SK-N-DZ (cell line): ENCODE measurements at regions not wholly inside any gene's neighbourhood (a gene's known extent, or its start where the extent isn't known, plus 50 kb on each side); places are given as distances from the start of the nearest gene placed in this dataset.
A peak's percentile ranks its signal among the peaks of the same experiment; 100 is the strongest.
"Not testable (repeated sequence)": the region's sequence is repeated elsewhere in the genome, so short reads cannot be mapped to it uniquely, and the experiment has no call there.

ENCODE experiments used
- DNase-seq: peaks from one replicate; pipeline ENCODE4 v3.0.0-alpha.2; 2015; ENCODE audit warnings: low spot score

DNA sequence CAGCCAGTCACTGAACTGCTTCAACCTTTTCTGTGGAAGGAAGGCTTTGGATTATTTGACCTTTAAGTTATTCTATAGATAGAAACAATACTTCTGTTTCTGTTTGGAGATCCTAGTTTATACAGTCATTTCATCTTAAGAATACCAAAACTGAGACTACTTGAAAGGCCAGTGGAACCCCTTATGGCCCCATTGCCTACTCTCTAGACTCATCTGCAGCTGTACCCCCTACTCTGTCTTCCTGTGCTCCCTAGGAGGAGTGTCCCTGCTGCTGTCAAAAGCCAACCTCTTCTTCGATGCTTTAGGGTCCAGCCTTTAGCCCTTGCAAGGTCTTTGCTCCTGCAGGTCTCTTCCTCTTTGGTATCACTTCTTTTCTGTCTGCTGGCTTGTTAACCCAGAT is 169.6 kb downstream of the EDEM1 start:
- no peak for DNase-seq

DNA sequence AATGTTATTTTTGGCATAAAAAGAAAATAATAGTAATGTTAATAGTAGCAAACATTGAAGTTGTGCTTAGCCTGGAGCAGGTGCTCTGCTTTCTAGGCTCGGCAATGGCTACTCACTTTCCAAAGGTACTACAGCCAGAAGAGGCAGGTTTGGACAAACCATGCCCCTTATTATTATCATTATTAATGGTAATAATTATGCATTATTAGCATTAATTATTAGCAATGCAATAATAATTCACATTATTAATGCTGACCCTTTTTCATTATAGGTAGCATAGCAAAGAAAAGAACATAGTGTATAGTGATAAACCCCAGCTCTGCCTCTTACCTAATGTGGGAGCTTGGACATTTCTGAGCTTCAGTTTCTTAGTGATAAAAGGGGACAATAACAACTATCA is 171.4 kb downstream of the EDEM1 start:
- no peak for DNase-seq

DNA sequence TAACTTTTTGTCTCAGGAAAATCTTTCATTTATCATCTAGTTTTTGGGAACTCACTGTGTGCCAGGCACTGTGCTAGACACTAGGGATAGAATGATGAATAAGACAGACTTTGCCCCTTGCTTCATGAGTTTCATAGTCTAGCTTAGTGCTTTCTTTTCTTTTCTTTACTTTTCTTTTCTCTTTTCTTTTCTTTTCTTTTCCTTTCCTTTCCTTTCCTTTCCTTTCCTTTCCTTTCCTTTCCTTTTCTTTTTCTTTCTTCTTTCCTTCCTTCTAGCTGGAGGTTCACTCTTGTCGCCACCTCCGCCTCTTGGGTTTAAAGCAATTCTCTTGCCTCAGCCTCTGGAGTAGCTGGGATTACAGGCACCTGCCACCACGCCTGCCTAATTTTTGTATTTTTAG is 172.9 kb downstream of the EDEM1 start:
- no peak for DNase-seq

DNA sequence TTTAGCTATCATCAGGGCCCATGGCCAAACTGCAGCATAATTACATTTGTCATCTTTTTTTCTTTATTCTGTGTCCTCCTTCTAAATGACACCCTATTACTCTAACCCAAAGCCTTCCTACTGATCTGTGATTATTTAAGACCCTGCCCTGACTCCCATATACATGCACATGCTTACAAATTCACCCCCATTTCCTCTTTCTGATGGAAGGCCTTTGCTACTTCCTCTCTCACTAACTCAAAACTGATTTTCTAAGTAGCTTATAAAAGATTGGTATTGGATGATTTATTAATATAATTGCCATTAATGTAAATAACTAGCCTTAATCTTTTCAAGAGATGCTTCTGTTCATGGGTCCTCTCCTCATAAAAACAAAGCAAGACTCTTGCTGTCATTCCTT is 179.2 kb downstream of the EDEM1 start:
- no peak for DNase-seq

DNA sequence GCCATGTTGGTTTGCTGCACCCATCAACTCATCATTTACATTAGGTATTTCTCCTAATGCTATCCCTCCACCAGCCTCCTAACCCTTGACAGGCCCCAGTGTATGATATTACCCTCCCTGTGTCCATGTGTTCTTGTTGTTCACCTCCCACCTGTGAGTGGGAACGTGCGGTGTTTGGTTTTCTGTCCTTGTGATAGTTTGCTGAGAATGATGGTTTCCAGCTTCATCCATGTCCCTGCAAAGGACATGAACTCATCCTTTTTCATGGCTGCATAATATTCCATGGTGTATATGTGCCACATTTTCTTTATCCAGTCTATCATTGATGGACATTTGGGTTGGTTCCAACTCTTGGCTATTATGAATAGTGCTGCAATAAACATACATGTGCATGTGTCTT is 184.0 kb downstream of the EDEM1 start:
- not testable (repeated sequence) for DNase-seq

DNA sequence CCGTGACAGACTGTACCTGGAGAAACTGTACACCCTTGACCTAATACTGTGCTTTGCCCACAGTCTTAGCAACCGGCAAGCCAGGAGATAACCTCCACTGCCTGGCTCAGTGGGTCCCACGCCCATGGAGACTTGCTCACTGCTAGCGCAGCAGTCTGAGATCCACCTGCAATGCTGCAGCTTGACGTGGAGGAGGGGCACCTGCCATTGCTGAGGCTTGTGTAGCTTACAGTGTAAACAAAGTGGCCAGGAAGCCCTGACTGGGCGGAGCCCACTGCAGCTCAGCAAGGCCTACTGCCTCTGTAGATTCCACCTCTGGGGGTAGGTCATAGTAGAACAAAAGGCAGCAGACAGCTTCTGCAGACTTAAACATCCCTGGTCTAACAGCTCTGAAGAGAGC is 189.3 kb downstream of the EDEM1 start:
- no peak for DNase-seq

DNA sequence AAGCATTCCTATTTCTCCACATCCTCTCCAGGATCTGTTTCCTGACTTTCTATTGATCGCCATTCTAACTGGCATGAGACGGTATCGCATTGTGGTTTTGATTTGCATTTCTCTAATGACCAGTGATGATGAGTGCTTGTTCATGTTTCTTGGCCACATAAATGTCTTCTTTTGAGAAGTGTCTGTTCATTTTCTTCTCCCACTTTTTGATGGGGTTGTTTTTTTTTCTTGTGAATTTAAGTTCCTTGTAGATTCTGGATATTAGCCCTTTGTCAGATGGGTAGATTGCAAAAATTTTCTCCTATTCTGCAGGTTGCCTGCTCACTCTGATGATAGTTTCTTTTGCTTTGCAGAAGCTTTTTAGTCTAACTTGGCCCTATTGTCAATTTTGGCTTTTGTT is 191.8 kb downstream of the EDEM1 start:
- DNase-seq = not testable (repeated sequence)

DNA sequence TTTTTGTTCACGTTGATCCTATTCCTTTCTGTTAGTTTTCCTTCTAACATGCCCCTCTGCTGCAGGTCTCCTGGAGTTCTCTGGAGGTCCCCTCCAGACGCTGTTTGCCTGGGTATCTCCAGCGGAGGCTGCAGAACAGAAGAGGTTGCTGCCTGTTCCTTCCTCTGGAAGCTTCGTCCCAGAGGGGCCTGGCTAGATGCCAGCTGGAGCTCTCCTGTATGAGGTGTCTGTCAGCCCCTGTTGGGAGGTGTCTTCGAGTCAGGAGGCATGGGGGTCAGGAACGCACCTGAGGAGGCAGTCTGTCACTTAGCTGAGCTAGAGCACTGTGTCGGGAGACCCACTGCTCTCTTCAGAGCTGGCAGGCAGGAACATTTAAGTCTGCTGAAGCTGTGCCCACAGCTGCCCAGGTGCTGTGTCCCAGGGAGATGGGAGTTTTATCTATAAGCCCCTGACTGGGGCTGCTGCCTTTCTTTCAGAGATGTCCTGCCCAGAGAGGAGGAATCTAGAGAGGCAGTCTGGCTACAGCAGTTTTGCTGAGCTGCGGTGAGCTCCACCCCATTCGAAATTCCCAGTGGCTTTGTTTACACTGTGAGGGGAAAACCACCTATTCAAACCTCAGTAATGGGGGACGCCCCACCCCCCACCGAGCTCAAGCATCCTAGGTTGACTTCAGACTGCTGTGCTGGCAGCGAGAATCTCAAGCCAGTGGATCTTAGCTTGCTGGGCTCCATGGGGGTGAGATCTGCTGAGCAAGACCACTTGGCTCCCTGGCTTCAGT is 196.2 kb downstream of the EDEM1 start:
- DNase-seq = not testable (repeated sequence)

DNA sequence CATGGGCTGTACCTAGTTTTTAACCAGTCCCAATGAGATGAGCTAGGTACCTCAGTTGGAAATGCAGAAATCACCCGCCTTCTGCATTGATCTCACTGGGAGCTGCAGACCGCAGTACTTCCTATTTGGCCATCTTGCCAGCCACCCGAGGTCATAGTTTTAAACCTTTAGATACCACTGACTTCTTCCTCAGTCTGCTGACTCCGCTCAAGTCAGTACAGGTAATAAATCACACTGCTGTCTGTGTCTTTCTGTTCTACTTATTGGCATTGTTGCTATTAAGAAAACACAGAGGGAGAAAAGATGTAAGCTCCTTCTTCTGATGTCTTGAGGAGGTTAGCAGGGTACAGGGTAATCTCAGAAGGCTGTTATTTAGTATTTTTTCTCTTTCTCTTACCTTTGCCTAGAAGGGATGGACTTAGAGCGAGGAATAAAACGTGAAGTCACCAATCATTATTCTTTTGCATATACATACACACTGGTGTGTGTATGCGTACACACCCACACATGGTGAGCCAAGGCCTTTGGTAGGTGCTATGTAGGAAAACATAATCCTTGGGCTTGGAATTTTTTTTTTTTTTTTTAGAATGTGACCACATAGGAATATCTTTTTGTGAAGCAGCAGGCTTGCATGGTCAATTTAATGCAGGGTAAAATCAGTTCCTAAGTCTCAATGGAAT is 197.2 kb downstream of the EDEM1 start:
- no peak for DNase-seq

DNA sequence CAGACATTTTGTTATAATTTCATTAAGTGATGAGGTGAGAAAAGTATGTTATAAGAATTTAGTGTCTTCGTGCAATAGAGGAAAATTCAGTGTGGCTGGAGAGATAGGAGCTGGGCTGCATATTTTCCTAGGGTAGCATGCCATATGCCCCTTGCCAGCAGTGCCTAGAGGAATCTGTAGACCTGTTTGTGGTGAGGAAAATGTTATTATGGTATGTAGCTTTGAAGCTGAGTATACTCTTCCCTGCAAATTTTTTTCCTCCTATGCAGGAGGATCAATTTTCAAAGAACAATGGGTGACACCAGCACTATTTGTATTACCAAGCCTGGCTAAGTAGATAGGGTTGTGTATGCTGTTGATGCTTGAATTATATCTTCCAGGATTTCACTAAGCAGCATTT is 200.6 kb downstream of the EDEM1 start:
- DNase-seq = no peak

DNA sequence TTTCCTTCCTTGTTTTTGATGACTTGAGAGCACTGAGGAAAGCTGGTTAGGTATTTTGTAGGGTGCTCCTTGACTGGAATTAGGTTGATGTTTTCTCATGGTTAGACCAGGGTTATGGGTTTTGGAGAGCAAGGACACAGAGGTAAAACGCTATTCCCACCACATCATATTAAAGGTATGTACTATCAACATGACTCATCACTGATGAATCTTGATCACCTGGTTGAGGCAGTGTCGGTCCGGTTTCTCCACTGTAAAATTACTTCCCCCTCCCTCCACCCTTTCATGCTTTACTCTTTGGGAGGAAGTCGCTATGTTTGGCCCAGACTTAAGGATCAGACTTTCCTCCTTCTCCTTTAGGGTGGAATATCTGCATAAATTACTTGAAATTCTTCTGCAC is 201.6 kb downstream of the EDEM1 start:
- no peak for DNase-seq

DNA sequence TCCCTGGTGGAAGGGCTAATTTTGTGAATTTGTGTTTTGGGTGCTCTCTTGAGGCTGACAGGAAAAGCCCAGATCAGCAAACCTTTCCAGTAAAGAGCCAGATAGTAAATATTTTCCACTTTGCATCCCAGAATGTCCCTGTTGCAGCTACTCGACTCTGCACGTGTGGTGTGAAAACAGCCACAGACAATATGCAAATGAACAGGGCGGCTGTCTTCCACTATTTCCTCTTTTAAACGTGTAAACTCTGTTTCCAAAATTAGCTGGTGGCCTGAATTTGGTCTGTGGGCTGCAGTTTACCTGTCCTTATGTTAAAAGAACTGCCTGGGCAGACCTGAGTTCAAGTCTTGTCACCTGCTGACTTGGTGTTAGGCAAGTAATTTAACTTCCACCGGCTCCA is 202.7 kb downstream of the EDEM1 start:
- DNase-seq = no peak

DNA sequence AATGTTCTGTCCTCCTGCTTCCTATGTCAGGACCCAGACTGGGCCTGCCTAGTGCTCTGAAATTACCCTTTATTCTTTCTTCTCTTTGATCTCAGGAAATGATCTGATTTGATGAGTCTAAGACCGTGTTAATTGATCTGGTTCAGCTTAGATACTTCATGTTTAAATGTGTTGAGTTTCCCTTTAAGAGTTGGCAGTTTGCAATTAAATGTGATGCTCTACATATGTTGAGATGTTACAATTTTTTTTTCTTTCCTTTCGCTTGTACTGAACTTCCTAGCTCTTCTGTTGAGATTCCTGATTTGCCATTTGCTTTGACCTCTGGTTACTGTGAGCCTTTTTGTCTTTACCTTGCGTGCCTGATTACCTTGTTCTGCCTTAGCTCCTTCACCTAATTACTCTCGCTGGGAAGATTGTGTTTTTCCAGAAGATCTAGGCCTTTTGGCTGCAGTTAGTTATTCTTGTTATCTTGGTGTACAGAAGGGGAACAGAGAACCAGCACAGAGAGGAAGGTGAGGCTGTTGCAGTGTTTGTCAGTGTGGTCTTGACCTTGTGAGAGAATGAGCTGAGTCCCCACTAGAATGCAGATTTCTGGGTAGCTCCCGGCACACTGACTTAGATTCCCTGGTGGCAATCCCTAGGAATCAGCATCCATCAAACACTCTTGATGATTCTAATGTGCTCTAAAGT is 203.6 kb downstream of the EDEM1 start:
- no peak for DNase-seq

DNA sequence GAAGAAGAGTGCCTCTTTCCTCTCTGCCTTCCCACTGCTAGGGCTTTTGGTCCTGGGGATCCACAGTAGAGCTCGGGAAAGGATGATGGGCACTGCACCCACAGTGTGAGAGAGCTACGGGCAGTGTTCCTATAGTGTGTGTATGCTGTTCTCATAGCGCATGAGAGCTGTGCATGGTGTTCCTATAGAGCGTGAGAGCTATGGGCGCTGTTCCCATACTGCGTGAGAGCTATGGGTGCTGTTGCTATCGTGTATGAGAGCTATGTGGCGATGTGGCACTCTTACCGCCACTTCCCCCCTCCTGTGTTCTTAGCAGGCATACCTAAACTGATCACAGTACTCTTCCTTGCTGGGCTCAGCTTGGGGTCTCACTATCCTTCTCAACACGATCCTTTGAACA is 213.5 kb downstream of the EDEM1 start:
- no peak for DNase-seq

DNA sequence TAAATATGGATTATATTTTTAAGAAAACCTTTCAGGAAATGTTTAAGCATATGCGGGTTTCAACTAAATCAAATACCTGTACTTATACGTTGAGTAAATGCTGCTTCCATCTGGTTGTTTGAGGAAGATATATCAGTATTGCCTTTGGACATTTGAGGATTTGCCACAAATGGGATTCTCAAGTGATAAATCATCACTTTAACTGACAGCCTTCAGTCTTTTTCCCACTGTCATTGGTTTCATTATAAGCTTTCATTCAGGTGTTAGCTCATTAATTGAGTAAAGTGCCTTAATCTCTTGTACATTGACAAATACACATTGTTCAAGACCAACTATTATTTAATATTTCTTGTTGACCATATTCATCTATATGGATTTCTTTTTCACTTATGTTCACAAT is 217.2 kb downstream of the EDEM1 start:
- DNase-seq = no peak

DNA sequence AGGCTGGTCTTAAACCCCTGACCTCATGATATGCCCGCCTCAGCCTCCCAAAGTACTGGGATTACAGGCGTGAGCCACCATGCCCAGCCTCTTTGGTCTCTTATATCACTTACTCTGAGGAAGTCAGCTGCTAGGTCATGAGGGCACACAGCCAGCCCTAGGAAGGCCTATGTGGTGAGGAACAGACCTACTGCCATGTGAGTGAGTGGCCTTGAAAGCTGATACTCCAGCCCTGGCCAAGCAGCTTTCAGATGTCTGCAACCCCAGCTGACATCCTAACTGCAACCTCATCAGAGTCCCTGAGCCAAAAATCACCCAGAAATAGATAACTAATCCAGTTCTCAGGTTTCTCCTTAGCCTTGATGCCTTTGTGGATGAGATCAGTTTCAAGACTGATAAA is 224.3 kb downstream of the EDEM1 start:
- no peak for DNase-seq

DNA sequence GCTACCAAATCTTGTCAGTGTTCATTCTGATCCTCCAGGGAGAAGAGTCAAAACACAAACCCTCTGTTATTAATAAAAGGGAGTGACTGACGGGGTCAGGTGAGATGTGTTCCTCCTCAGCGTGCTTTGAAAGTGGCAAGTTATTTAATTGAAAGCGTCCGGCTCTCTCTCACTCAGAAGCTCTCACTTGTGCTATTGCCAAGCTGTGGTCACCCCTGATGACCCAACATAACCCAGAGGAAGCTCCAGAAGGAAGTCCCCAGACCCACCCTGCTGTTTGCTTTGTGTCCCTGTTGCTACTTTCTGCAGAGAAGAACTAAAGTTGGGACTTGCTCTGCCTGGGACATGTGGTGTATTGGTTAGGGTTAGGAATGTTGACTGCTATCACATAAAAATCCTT is 235.6 kb downstream of the EDEM1 start:
- DNase-seq = no peak

DNA sequence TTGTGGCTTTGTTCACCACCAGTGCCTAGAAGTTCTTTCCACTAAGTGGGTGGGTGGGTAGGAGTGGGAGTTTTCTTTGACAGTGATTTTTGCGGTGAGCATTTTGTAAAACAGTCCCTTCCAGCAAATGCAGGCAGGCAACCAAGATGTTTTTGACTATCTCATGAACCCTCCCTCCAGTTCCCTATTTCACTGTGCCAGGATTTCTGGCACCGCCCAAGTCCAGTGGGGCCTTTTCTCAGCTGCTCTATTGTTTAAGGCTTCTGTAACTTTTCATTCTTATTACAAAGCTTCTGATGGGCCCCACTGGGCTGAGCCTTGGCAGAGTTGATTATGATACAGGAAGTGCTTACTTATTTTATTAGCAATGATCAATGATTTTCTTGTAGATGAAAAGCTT is 236.0 kb downstream of the EDEM1 start:
- DNase-seq = no peak

DNA sequence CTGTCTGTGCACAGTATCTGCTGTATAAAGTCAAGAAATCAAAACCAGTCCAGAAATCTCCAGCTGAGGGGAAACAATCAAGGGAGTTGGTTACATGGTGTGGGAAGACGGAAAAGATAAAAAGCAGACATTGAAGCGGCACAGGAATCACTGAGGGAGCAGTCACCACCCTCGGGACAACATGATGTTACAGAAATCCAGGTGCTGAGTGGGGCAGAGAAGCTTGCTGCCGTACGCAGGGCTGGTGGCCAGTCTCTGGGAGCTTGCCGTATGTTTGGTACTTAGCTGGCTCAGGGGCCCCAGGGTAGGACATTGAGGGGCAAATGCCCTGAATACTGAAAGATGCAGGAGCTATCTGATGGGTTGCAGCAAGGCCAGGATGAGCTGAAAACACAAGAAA is 237.9 kb downstream of the EDEM1 start:
- DNase-seq = no peak

DNA sequence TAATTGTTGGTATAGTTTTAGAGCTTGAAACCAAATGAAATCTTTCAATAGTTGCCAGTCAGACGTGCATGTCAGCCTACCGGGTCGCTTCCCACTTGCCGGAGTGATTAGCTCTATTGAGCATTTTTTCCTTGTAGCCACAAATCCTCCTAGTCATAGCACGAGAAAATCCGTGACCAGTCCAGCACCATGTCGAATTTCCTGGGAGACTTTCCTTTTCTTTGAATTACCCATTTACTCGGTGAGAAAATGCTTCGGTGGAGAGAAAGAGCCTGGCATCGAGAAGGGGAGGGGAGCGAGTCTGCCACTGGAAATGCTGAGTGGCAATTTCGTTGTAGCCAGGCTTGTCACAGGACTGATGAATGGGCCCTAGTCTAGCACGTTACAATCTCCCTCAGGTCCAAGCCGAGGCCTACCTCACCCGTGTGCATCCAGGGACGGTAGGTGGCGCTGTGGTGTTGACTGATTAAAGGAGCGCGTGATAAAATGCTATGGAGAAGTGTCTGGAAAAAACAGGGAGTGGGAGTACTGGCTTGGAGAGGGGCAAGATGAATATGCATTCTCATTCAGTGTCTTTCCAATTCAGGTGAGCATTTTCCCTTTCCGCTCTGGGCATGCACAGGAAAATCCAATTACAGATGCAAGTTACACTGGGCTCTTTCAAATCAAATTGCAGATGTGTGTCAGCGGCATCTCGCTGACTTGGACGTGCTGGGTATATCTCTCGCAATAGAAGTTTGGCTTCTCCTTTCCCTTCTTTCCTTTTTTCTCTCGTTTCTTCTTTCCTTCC is 238.8 kb downstream of the EDEM1 start:
- peak; percentile 82 for DNase-seq

DNA sequence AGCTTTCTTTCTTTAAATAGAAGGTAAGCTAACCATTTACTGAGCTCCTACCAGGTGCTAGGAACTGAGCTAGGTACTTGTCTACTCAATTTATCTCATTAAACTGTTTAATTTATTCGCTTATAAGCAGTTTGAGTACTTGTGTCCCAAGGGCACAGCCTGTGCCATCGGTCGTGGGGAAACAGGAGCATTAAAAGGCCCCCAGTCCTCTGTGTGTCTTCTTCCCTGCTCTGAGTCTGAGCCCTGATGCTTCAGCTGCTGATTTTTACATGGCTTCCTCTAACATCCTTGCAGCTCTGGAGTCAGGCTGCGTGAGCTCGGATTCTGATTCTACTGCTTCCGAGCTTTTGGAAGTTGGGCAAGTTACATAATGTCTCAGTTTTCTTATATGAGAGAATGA is 239.5 kb downstream of the EDEM1 start:
- DNase-seq = no peak

DNA sequence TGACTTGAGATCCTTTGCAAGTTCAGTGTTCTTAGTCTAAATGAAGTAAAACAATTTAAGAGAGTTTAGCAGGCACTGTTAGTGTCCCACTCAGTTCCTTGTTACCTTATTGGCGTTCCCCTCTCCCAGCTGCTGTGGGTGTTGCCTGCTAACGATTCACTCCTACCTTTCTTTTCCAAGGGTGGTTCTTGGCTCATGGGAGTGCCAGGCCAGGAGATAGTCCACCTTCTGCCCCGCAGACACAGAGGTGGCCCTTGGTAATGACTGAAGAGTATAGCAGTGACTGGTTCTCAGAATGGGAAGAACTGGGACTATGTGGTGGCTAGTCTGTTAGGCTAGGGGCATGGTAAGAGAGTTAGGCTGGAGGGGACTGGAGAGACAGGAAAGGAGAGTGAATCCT is 240.4 kb downstream of the EDEM1 start:
- DNase-seq = no peak
